ENCODE measurements at regions not wholly inside any gene's neighbourhood (a gene's known extent, or its start where the extent isn't known, plus 50 kb on each side); places are given as distances from the start of the nearest gene placed in this dataset.

DNA sequence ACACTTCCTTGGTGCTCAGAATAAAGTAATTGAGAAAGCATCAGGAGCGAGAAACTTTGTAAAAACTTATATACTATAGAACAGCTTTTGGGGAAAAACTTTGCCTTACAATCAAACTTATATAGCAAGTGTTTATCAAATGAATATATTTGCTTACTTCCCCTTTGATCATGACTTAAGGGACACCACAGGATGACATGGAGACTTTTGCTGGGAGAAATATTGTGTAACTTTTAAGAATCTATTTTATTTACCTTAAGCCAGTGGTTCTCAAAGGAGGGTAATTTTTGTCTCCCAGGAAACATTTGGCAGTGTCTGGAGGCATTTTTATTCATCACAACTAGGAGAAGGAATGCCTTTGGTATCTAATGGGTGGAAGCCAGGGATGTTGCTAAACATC lies 173.8 kb upstream of the HABP2 start:
- Mint-ChIP-seq H3K4me1 (ENCODE audit: low read depth) (peaks cover 1% of the 10 kb centered on the region), H3K27me3 (peaks cover 37% of the 10 kb centered on the region), H3K4me3 (ENCODE audit: low read depth) (no peak overlapping the region), H3K9me3 (ENCODE audit: low read depth) (no peaks in the 10 kb centered on the region), H3K36me3 (ENCODE audit: insufficient read depth) (no peaks in the 10 kb centered on the region), H3K27ac (no peak overlapping the region)
- DNase-seq (ENCODE audit: low spot score, unreplicated experiment), result no peak
- no peak for TF ChIP-seq CTCF (IDR thresholded peaks at IDR 0.05; ENCODE audit: unreplicated experiment)

- Mint-ChIP-seq H3K27ac (no peak overlapping the region), H3K27me3 (peaks cover 46% of the 10 kb centered on the region), H3K36me3 (ENCODE audit: insufficient read depth) (no peaks in the 10 kb centered on the region), H3K9me3 (ENCODE audit: low read depth) (no peaks in the 10 kb centered on the region), H3K4me3 (ENCODE audit: low read depth) (no peak overlapping the region), H3K4me1 (ENCODE audit: low read depth) (peaks cover 11% of the 10 kb centered on the region)
- TF ChIP-seq CTCF (IDR thresholded peaks at IDR 0.05; ENCODE audit: unreplicated experiment), result no peak
- no peak for DNase-seq (ENCODE audit: low spot score, unreplicated experiment)
Measured at GRCh38 chr10:113381416-113381815, 171.4 kb upstream of the HABP2 start.

DNA sequence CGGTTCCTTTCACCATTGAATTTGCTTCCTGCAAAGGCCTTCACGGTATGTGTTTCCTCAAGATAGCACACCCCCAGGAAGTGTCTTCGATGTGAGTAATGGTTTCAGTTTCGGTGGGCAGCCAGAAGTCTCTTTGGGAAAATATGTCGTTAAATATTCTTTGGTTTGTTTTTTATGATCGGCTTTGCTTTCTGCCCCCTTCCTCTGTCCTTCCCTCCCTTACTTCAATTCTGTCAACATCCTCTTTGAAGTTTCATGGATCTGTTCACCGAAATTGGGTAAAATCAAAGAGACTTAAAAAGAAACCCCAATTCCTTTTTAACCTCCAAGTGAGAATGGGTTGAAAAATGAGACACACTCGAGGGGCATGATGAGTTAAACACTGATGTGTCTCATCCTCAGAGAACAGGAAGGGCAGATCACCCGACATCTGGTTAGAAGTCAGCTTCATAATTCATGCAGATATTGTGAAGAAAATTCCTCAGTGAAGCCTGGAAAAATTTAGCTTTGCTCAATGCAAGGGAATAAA lies 170.8 kb upstream of the HABP2 start:
- peaks cover 11% of the 10 kb centered on the region for H3K4me1 Mint-ChIP-seq (ENCODE audit: low read depth)
- H3K9me3 Mint-ChIP-seq (ENCODE audit: low read depth), result no peaks in the 10 kb centered on the region
- H3K27me3 Mint-ChIP-seq, result peaks cover 52% of the 10 kb centered on the region
- H3K36me3 Mint-ChIP-seq (ENCODE audit: insufficient read depth), result no peaks in the 10 kb centered on the region
- no peak for DNase-seq (ENCODE audit: low spot score, unreplicated experiment)
- TF ChIP-seq CTCF (IDR thresholded peaks at IDR 0.05; ENCODE audit: unreplicated experiment), result no peak
- no peak overlapping the region for H3K4me3 Mint-ChIP-seq (ENCODE audit: low read depth)
- H3K27ac Mint-ChIP-seq, result no peak overlapping the region

DNA sequence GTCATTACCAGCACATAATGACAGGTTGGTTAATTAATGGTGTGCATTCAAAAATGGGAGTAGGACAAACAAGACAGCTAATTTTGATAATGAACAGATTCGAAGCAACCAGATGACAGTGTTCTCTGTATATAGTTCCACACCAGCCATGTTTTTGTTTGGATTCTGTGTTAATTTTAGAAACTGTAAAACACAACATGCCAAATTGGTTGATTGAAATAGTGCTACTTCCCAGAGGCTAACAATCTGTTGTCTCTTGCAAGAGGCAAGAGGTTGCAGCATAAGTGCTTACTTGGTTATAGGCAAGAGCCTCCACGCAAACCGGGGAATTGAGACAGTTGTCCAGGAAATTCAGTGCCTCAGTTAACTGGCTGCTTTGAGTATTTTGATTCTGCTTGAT lies 170.2 kb upstream of the HABP2 start:
- peaks cover 48% of the 10 kb centered on the region for H3K27me3 Mint-ChIP-seq

DNA sequence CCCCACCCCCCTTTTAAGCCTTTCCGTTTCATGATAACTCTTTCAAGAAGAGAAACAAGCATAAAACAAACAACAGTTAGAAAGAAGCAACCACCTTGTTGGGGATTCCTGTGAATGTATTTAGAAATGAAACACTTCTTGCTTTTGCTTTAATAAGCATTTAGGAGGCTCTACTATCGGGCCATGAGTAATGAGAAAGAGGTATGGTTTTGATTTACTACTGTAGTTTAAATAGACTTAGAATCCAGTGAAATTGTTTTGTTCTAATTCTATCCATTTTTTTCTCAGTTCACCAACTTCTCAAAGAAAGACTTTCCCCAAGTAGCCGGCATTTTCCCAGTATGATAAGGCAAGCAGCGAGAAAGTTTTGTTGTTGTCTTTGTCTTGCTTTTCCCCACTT lies 168.7 kb upstream of the HABP2 start:
- Mint-ChIP-seq H3K36me3 (ENCODE audit: insufficient read depth) (no peaks in the 10 kb centered on the region), H3K4me3 (ENCODE audit: low read depth) (no peak overlapping the region), H3K9me3 (ENCODE audit: low read depth) (no peaks in the 10 kb centered on the region), H3K27me3 (peaks cover 43% of the 10 kb centered on the region), H3K4me1 (ENCODE audit: low read depth) (peaks cover 11% of the 10 kb centered on the region), H3K27ac (no peak overlapping the region)
- no peak for DNase-seq (ENCODE audit: low spot score, unreplicated experiment)
- TF ChIP-seq CTCF (IDR thresholded peaks at IDR 0.05; ENCODE audit: unreplicated experiment), result no peak

More for the DNA sequence above, 170.2 kb upstream of the HABP2 start:
- Mint-ChIP-seq H3K4me3 (ENCODE audit: low read depth) (no peak overlapping the region), H3K4me1 (ENCODE audit: low read depth) (peaks cover 11% of the 10 kb centered on the region), H3K36me3 (ENCODE audit: insufficient read depth) (no peaks in the 10 kb centered on the region), H3K27ac (no peak overlapping the region), H3K9me3 (ENCODE audit: low read depth) (no peaks in the 10 kb centered on the region)
- no peak for DNase-seq (ENCODE audit: low spot score, unreplicated experiment)
- no peak for TF ChIP-seq CTCF (IDR thresholded peaks at IDR 0.05; ENCODE audit: unreplicated experiment)
